T-helper 17 cell (primary cell): ENCODE measurements at regions not wholly inside any gene's neighbourhood (a gene's known extent, or its start where the extent isn't known, plus 50 kb on each side); places are given as distances from the start of the nearest gene placed in this dataset.

Source experiments
- ATAC-seq: fragments of 150-1000 bp; cut with Tn5 transposase; 2 replicates; pipeline ENCODE4 v1.10.0; 2021; ENCODE audit warnings: mild to moderate bottlenecking, moderate library complexity
- DNase-seq, 3 donors: peaks; one replicate each; pipeline versions ENCODE4 v3.0.0 to v3.0.0-alpha.2; 2020 to 2021
- H3K9me3 ChIP-seq: one replicate; pipeline ENCODE4 v1.7.0; 2013; ENCODE audit warnings: low read length, mild to moderate bottlenecking; ENCODE audit not compliant: control insufficient read depth, poor library complexity, severe bottlenecking
- H3K27ac Mint-ChIP-seq: one replicate; pipeline ENCODE4 v1.8.0; 2022; ENCODE audit warnings: mild to moderate bottlenecking, moderate library complexity, mixed read lengths
- H3K27me3 Mint-ChIP-seq: one replicate; pipeline ENCODE4 v1.8.0; 2022; ENCODE audit warnings: mixed read lengths
- H3K36me3 Mint-ChIP-seq: one replicate; pipeline ENCODE4 v1.8.0; 2022; ENCODE audit warnings: low read depth, mixed read lengths
- H3K4me1 Mint-ChIP-seq: one replicate; pipeline ENCODE4 v1.8.0; 2022; ENCODE audit warnings: mild to moderate bottlenecking, mixed read lengths
- H3K4me3 Mint-ChIP-seq: one replicate; pipeline ENCODE4 v1.8.0; 2022; ENCODE audit warnings: mild to moderate bottlenecking, moderate library complexity, mixed read lengths

- no peak overlapping the region for H3K4me3 Mint-ChIP-seq
- H3K9me3 ChIP-seq = peaks cover 4% of the 10 kb centered on the region
- H3K4me1 Mint-ChIP-seq = peaks cover 4% of the 10 kb centered on the region
- H3K27ac Mint-ChIP-seq = no peak overlapping the region
- no peak for ATAC-seq
- H3K27me3 Mint-ChIP-seq = peaks cover 21% of the 10 kb centered on the region
- H3K36me3 Mint-ChIP-seq = peaks cover 2% of the 10 kb centered on the region
- no peak for DNase-seq
Observed at GRCh38 chr14:104341532-104342434, 203.4 kb downstream of the KIF26A start.

GRCh38 chr14:104342435-104343293, 204.3 kb downstream of the KIF26A start:
- Mint-ChIP-seq H3K27ac (no peak overlapping the region), H3K36me3 (peaks cover 2% of the 10 kb centered on the region), H3K4me1 (peaks cover 7% of the 10 kb centered on the region), H3K27me3 (peaks cover 21% of the 10 kb centered on the region), H3K4me3 (no peak overlapping the region)
- DNase-seq = no peak
- H3K9me3 ChIP-seq = peaks cover 4% of the 10 kb centered on the region
- no peak for ATAC-seq

- H3K4me3 Mint-ChIP-seq = no peak overlapping the region
Observed at GRCh38 chr14:104343294-104343625, 204.9 kb downstream of the KIF26A start.

GRCh38 chr14:104343690-104344640, 205.6 kb downstream of the KIF26A start:
- no peak overlapping the region for H3K4me3 Mint-ChIP-seq
- no peak for DNase-seq
- peaks cover 9% of the 10 kb centered on the region for H3K4me1 Mint-ChIP-seq
- ATAC-seq = no peak
- no peak overlapping the region for H3K27ac Mint-ChIP-seq
- H3K9me3 ChIP-seq = no peaks in the 10 kb centered on the region
- peaks cover 2% of the 10 kb centered on the region for H3K36me3 Mint-ChIP-seq
- H3K27me3 Mint-ChIP-seq = peaks cover 21% of the 10 kb centered on the region

More at GRCh38 chr14:104343294-104343625, 204.9 kb downstream of the KIF26A start:
- Mint-ChIP-seq H3K27me3 (peaks cover 21% of the 10 kb centered on the region), H3K27ac (no peak overlapping the region), H3K36me3 (peaks cover 2% of the 10 kb centered on the region), H3K4me1 (peaks cover 7% of the 10 kb centered on the region)
- peaks cover 3% of the 10 kb centered on the region for H3K9me3 ChIP-seq
- no peak for DNase-seq
- no peak for ATAC-seq

GRCh38 chr14:104344818-104345620, 206.6 kb downstream of the KIF26A start:
- H3K27ac Mint-ChIP-seq = no peak overlapping the region
- no peak for DNase-seq

DNA sequence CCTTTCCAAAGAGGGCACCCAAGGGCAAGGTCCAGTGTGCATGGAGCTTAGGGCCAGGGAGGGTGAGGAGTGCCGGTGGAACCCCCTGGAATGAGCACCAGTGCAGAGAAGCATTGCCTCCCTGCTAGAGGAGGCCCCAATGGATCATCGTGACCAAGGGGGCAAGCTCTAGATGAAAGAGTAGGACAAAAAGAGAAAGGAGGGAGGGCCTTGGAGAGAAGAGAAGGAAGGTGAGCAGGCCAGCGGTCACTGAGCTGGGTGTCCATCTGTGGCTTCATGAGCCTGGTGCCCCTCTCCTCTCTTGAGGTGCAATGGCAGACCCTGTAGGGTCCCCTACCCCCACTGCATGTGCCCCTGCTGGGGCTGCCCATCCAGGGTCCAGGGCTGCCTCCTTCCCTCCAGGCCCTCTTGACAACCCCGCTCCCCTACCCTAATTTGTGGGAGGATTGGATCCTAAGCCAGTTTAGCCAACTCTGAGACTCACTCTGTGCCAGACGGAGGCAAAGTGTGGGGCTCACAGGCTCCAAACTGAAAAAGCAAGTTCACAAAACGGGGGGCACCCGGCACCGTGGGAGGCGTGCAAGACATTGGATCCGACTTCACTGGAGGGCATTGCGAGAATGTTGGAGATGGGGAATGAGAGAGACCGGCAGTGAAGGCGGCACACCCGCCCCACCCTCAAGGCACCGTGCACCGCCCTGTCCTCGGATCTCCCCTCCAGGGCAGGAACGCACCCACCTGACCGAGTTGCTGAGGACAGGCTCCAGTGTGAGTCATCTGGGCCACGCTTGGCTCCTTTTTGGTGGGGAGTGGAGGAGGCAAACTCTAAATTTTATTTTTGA, 207.5 kb downstream of the KIF26A start:
- no peak for DNase-seq
- H3K9me3 ChIP-seq = no peaks in the 10 kb centered on the region
- peaks cover 2% of the 10 kb centered on the region for H3K36me3 Mint-ChIP-seq
- no peak for ATAC-seq
- H3K27me3 Mint-ChIP-seq = peaks cover 21% of the 10 kb centered on the region
- no peak overlapping the region for H3K27ac Mint-ChIP-seq
- no peak overlapping the region for H3K4me3 Mint-ChIP-seq
- peaks cover 11% of the 10 kb centered on the region for H3K4me1 Mint-ChIP-seq

More at GRCh38 chr14:104344818-104345620, 206.6 kb downstream of the KIF26A start:
- no peak overlapping the region for H3K4me3 Mint-ChIP-seq
- peaks cover 2% of the 10 kb centered on the region for H3K36me3 Mint-ChIP-seq
- ATAC-seq = no peak
- peaks cover 21% of the 10 kb centered on the region for H3K27me3 Mint-ChIP-seq
- H3K9me3 ChIP-seq = no peaks in the 10 kb centered on the region
- peaks cover 11% of the 10 kb centered on the region for H3K4me1 Mint-ChIP-seq

GRCh38 chr14:104346608-104347007, 208.2 kb downstream of the KIF26A start:
- DNase-seq (no peak), ATAC-seq (no peak)
- peaks cover 2% of the 10 kb centered on the region for H3K36me3 Mint-ChIP-seq
- peaks cover 21% of the 10 kb centered on the region for H3K27me3 Mint-ChIP-seq
- peaks cover 11% of the 10 kb centered on the region for H3K4me1 Mint-ChIP-seq
- no peak overlapping the region for H3K4me3 Mint-ChIP-seq
- H3K27ac Mint-ChIP-seq = no peak overlapping the region
- no peaks in the 10 kb centered on the region for H3K9me3 ChIP-seq

DNA sequence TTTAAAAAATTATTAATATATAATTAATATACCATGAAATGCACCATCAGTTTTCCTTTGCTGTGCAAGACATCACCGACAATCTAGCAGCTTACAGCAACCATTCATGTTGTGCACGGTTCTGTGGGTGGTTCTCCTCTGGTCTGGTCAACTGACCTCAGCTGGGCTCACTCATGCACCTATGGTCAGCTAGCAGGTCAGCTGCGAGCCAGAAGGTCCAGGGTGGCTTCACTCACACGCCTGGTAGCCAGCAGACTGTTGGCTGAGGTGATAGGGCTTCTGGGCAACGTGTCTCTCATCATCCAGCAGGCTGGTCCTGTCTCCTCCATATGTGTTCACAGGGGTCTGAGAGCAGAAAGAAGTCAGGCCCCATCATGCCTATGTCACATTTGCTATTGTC, 210.4 kb downstream of the KIF26A start:
- no peaks in the 10 kb centered on the region for H3K9me3 ChIP-seq
- H3K4me3 Mint-ChIP-seq = no peak overlapping the region
- ATAC-seq (no peak), DNase-seq (no peak)
- peaks cover 2% of the 10 kb centered on the region for H3K36me3 Mint-ChIP-seq
- no peak overlapping the region for H3K27ac Mint-ChIP-seq
- H3K27me3 Mint-ChIP-seq = peaks cover 24% of the 10 kb centered on the region
- H3K4me1 Mint-ChIP-seq = peaks cover 11% of the 10 kb centered on the region

DNA sequence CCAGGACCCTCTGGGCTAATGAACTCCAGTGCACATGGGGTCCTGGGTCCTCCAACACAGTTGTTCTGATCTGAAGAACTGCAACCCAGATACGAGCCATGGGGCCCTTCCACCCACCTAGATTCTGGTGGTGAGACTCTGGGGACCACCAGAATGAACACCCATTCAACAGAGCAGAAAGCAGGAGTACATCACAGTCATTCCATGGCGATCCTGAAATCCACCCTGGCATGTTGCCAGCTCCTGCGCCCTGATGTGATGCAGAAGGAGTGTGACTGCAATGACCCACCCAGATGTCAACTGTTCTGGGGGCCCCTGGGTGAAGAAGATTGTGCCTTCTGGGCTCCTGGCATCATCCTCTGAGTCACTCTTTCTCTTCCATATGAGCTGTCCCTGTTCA, 211.6 kb downstream of the KIF26A start:
- no peak for ATAC-seq
- DNase-seq = no peak
- H3K27ac Mint-ChIP-seq = no peak overlapping the region
- no peaks in the 10 kb centered on the region for H3K9me3 ChIP-seq
- no peak overlapping the region for H3K4me3 Mint-ChIP-seq
- peaks cover 23% of the 10 kb centered on the region for H3K27me3 Mint-ChIP-seq
- no peaks in the 10 kb centered on the region for H3K36me3 Mint-ChIP-seq
- peaks cover 7% of the 10 kb centered on the region for H3K4me1 Mint-ChIP-seq

GRCh38 chr14:104350463-104351185, 212.2 kb downstream of the KIF26A start:
- peaks cover 19% of the 10 kb centered on the region for H3K27me3 Mint-ChIP-seq
- H3K4me1 Mint-ChIP-seq = peaks cover 7% of the 10 kb centered on the region
- H3K27ac Mint-ChIP-seq = no peak overlapping the region
- no peaks in the 10 kb centered on the region for H3K9me3 ChIP-seq
- no peaks in the 10 kb centered on the region for H3K36me3 Mint-ChIP-seq
- ATAC-seq (no peak), DNase-seq (no peak)
- H3K4me3 Mint-ChIP-seq = no peak overlapping the region

GRCh38 chr14:104351849-104352492, 213.6 kb downstream of the KIF26A start:
- no peak for DNase-seq
- ATAC-seq = no peak
- H3K27ac Mint-ChIP-seq = no peak overlapping the region
- H3K9me3 ChIP-seq = no peaks in the 10 kb centered on the region
- peaks cover 22% of the 10 kb centered on the region for H3K27me3 Mint-ChIP-seq
- H3K4me3 Mint-ChIP-seq = no peak overlapping the region
- peaks cover 3% of the 10 kb centered on the region for H3K36me3 Mint-ChIP-seq
- H3K4me1 Mint-ChIP-seq = peaks cover 6% of the 10 kb centered on the region
